ENCODE measurements at regions not wholly inside any gene's neighbourhood (a gene's known extent, or its start where the extent isn't known, plus 50 kb on each side); places are given as distances from the start of the nearest gene placed in this dataset.

DNA sequence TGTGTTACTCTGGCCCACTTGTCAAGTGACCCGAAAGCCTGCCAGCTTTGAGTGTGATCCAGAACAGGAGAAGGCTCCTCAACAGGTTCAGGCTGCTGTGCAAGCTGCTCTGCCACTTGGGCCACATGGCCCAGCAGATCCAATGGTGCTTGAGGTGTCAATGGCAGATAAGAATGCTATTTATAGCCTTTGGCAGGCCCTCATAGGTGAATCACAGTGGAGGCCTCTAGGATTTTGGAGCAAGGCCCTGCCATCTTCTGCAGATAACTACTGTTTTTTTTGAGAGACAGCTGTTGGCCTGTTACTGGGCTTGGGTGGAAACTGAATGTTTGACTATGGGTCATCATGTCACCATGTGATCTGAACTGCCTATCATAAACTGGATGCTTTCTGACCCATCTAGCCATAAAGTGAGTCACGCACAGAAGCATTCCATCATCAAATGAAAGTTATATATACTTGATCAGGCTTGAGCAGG, 180.8 kb downstream of the CARTPT start:
- POLR2A ChIA-PET: no interaction called here
- no peaks in the 10 kb centered on the region for H3K4me1 ChIP-seq
- DNase-seq: no peak
- H3K9me3 ChIP-seq: no peaks in the 10 kb centered on the region
- Mint-ChIP-seq H3K27ac (ENCODE audit: unreplicated experiment) (no peak overlapping the region), H3K27me3 (ENCODE audit: insufficient read depth, unreplicated experiment) (peaks cover 4% of the 10 kb centered on the region), H3K4me3 (ENCODE audit: unreplicated experiment) (no peak overlapping the region), H3K9me3 (ENCODE audit: unreplicated experiment) (no peaks in the 10 kb centered on the region), H3K4me1 (ENCODE audit: low read depth, unreplicated experiment) (no peaks in the 10 kb centered on the region), H3K36me3 (ENCODE audit: insufficient read depth, unreplicated experiment) (no peaks in the 10 kb centered on the region)
- TF ChIP-seq, protein P1, sequence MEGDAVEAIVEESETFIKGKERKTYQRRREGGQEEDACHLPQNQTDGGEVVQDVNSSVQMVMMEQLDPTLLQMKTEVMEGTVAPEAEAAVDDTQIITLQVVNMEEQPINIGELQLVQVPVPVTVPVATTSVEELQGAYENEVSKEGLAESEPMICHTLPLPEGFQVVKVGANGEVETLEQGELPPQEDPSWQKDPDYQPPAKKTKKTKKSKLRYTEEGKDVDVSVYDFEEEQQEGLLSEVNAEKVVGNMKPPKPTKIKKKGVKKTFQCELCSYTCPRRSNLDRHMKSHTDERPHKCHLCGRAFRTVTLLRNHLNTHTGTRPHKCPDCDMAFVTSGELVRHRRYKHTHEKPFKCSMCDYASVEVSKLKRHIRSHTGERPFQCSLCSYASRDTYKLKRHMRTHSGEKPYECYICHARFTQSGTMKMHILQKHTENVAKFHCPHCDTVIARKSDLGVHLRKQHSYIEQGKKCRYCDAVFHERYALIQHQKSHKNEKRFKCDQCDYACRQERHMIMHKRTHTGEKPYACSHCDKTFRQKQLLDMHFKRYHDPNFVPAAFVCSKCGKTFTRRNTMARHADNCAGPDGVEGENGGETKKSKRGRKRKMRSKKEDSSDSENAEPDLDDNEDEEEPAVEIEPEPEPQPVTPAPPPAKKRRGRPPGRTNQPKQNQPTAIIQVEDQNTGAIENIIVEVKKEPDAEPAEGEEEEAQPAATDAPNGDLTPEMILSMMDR (IDR thresholded peaks at IDR 0.05; ENCODE audit: insufficient read depth in 1 of 2, low read depth in 1 of 2, low read length in 1 of 2, severe bottlenecking in 1 of 2, unreplicated experiment in 1 of 2): no peak
- intact Hi-C loops (cut with micrococcal nuclease; ENCODE audit: unreplicated experiment): no loop called here
- no TSS peak for BruUV-seq (replicated peaks)
- H3K4me3 ChIP-seq (ENCODE audit: low read depth, low read length): no peak overlapping the region
- H3K36me3 ChIP-seq (ENCODE audit: control insufficient read depth, insufficient read depth, low read length): no peaks in the 10 kb centered on the region
- H3K27me3 ChIP-seq (replicated peaks; ENCODE audit: control insufficient read depth, insufficient read depth, low read length): no peaks in the 10 kb centered on the region
- CTCF ChIA-PET: no interaction called here

DNA sequence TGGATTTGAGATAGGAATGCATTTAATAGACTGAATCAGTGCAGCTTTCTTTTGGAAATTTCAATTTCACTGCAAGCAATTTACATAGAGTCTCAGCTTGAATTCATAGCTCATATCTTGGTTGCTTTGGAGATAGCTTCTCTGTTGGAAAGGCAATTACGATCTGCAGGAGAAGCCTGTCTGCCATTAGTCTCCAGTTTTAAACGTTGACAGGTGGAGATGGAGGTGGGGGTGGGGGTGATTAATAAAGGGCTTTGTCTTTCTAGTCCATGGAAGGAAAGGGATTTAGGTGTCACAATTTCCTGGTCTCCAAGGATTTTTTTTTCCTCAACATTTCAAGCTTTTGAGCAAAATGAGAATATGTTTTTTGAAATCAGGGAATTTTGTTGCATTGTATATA, 184.7 kb downstream of the CARTPT start:
- TF ChIP-seq, protein P1 (IDR thresholded peaks at IDR 0.05; ENCODE audit: insufficient read depth in 1 of 2, low read depth in 1 of 2, low read length in 1 of 2, severe bottlenecking in 1 of 2, unreplicated experiment in 1 of 2): no peak
- Mint-ChIP-seq H3K9me3 (ENCODE audit: unreplicated experiment) (no peaks in the 10 kb centered on the region), H3K27me3 (ENCODE audit: insufficient read depth, unreplicated experiment) (peaks cover 10% of the 10 kb centered on the region), H3K4me3 (ENCODE audit: unreplicated experiment) (no peak overlapping the region), H3K27ac (ENCODE audit: unreplicated experiment) (no peak overlapping the region), H3K36me3 (ENCODE audit: insufficient read depth, unreplicated experiment) (no peaks in the 10 kb centered on the region), H3K4me1 (ENCODE audit: low read depth, unreplicated experiment) (no peaks in the 10 kb centered on the region)
- H3K36me3 ChIP-seq (ENCODE audit: control insufficient read depth, insufficient read depth, low read length): no peaks in the 10 kb centered on the region
- H3K27me3 ChIP-seq (replicated peaks; ENCODE audit: control insufficient read depth, insufficient read depth, low read length): no peaks in the 10 kb centered on the region
- no peak overlapping the region for H3K4me3 ChIP-seq (ENCODE audit: low read depth, low read length)
- CTCF ChIA-PET: no interaction called here
- POLR2A ChIA-PET: no interaction called here
- BruUV-seq (replicated peaks): no TSS peak
- intact Hi-C loops (cut with micrococcal nuclease; ENCODE audit: unreplicated experiment): no loop called here
- H3K9me3 ChIP-seq: no peaks in the 10 kb centered on the region
- DNase-seq: no peak
- no peaks in the 10 kb centered on the region; the same call in 1 of the 2 replicates for H3K4me1 ChIP-seq

DNA sequence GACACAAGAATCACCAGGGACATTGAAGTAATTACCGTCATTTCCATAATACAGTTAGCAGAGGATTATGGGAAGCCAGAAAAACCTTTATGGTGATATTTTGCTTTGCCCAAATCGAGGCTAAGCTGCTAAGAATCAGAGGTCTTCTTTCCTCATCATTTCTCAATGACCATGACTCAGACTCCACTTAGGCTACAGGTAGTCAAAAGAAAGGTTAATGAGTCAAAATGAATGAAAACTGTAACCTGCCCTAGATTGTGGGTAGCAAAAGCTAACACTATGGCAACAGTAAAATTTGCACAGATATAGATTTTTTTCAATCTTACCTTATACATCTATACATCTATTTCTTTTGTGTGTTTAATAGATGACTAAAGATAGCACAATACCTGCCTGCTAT, 185.8 kb downstream of the CARTPT start:
- H3K4me3 ChIP-seq (ENCODE audit: low read depth, low read length): no peak overlapping the region
- Mint-ChIP-seq H3K4me1 (ENCODE audit: low read depth, unreplicated experiment) (no peaks in the 10 kb centered on the region), H3K9me3 (ENCODE audit: unreplicated experiment) (no peaks in the 10 kb centered on the region), H3K36me3 (ENCODE audit: insufficient read depth, unreplicated experiment) (no peaks in the 10 kb centered on the region), H3K27ac (ENCODE audit: unreplicated experiment) (no peak overlapping the region), H3K4me3 (ENCODE audit: unreplicated experiment) (no peak overlapping the region), H3K27me3 (ENCODE audit: insufficient read depth, unreplicated experiment) (peaks cover 10% of the 10 kb centered on the region)
- H3K36me3 ChIP-seq (ENCODE audit: control insufficient read depth, insufficient read depth, low read length): no peaks in the 10 kb centered on the region
- ChIA-PET CTCF (no interaction called here), POLR2A (no interaction called here)
- intact Hi-C loops (cut with micrococcal nuclease; ENCODE audit: unreplicated experiment): no loop called here
- H3K4me1 ChIP-seq: no peaks in the 10 kb centered on the region; the same call in 1 of the 2 replicates
- no TSS peak for BruUV-seq (replicated peaks)
- no peaks in the 10 kb centered on the region for H3K27me3 ChIP-seq (replicated peaks; ENCODE audit: control insufficient read depth, insufficient read depth, low read length)
- DNase-seq: no peak
- TF ChIP-seq, protein P1 (IDR thresholded peaks at IDR 0.05; ENCODE audit: insufficient read depth in 1 of 2, low read depth in 1 of 2, low read length in 1 of 2, severe bottlenecking in 1 of 2, unreplicated experiment in 1 of 2): no peak
- H3K9me3 ChIP-seq: no peaks in the 10 kb centered on the region
